H1 (cell line): ENCODE measurements at regions not wholly inside any gene's neighbourhood (a gene's known extent, or its start where the extent isn't known, plus 50 kb on each side); places are given as distances from the start of the nearest gene placed in this dataset.

Experiments
- CTCF ChIP-seq, 3 experiments: IDR thresholded peaks; 1 replicate in 2 of 3; 2 replicates in 1 of 3; pipeline versions ENCODE4 v1.5.1 to v1.6.1; 2011; ENCODE audit warnings: low read length in 3 of 3, mild to moderate bottlenecking in 3 of 3, inconsistent platforms in 2 of 3, low read depth in 1 of 3, moderate library complexity in 1 of 3; ENCODE audit not compliant: insufficient read depth in 1 of 3; ENCODE audit errors: control extremely low read depth in 1 of 3
- E2F6 ChIP-seq: IDR thresholded peaks from 2 replicates; pipeline ENCODE4 v1.6.1; 2012; ENCODE audit warnings: inconsistent platforms
- EZH2 ChIP-seq: fragments of 200-600 bp; sonication (generic); IDR thresholded peaks from 2 replicates; pipeline ENCODE4 v1.7.1; 2012; ENCODE audit warnings: low read depth, mild to moderate bottlenecking, moderate library complexity, low read length, inconsistent platforms; ENCODE audit not compliant: severe bottlenecking
- GABPA ChIP-seq: IDR thresholded peaks from 2 replicates; pipeline ENCODE4 v1.6.1; 2011; ENCODE audit warnings: mild to moderate bottlenecking, low read length, moderate library complexity, borderline replicate concordance; ENCODE audit not compliant: insufficient read depth
- JUND ChIP-seq: IDR thresholded peaks from 2 replicates; pipeline ENCODE4 v1.6.1; 2011; ENCODE audit warnings: mild to moderate bottlenecking, improper control_type of control experiment, low read length
- KDM1A ChIP-seq: fragments of 200-600, 300-600 bp; sonication (generic); IDR thresholded peaks from 2 replicates; pipeline ENCODE4 v1.7.1; 2016; ENCODE audit warnings: mild to moderate bottlenecking, low read length, borderline replicate concordance
- MAX ChIP-seq: IDR thresholded peaks from 2 replicates; pipeline ENCODE4 v1.6.1; 2012; ENCODE audit warnings: inconsistent platforms
- POLR2AphosphoS5 ChIP-seq: IDR thresholded peaks from 2 replicates; pipeline ENCODE4 v1.6.1; 2011; ENCODE audit warnings: low read depth, low read length
- POU5F1 ChIP-seq: IDR thresholded peaks from 2 replicates; pipeline ENCODE4 v1.6.1; 2011; ENCODE audit warnings: low read depth, mild to moderate bottlenecking, low read length, moderate library complexity
- RFX5 ChIP-seq: IDR thresholded peaks from 2 replicates; pipeline ENCODE4 v1.6.1; 2011; ENCODE audit warnings: low read depth, low read length, improper control_type of control experiment, borderline replicate concordance
- TAF1 ChIP-seq: IDR thresholded peaks from 2 replicates; pipeline ENCODE4 v1.6.1; 2011; ENCODE audit warnings: mild to moderate bottlenecking, low read depth, low read length
- YY1 ChIP-seq: IDR thresholded peaks from 2 replicates; pipeline ENCODE4 v1.6.1; 2011; ENCODE audit warnings: low read depth, mild to moderate bottlenecking, low read length
- TF ChIP-seq, protein P1 (sequence below): IDR thresholded peaks from 2 replicates; pipeline ENCODE4 v1.6.1; 2012; ENCODE audit warnings: low read length, inconsistent platforms

DNA sequence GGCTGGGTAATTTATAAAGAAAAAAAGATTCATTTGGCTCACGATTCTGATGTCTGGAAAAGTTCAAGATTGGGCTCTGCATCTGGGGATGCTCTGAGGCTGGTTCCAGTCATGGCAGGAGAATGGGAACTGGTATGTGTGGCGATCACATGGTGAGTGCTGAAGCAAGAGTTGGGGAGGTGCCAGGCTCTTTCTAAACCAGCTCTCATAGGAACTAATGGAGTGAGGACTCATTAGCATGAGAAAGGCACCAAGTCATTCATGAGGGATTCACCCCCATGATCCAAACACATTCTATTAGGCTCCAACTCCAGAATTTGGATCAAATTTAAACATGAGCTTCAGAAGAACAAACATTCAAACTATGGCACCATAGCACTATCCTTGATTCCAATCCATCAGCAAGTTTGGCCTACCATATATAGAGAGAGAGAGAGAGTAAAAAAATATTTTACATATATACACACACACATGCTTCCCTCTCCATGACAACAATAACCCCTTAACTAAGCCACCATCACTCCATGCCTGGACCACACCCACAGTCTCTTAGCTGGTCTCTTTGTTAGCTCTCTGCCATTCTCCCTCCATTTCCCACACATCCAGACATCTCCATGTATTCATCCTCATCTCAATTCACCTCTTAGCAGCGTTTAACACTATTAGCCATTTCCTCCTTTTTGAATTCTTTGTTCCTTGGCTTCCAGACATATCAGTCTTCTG, 57.9 kb downstream of the NPY start:
- TF ChIP-seq POU5F1 (no peak), EZH2 (no peak), CTCF (IDR thresholded peaks at IDR 0.05; ENCODE audit: control extremely low read depth in 1 of 3, insufficient read depth in 1 of 3, low read depth in 1 of 3, low read length in 3 of 3) (no peak), KDM1A (no peak), RFX5 (no peak), GABPA (no peak), E2F6 (no peak), JUND (no peak), YY1 (no peak), TAF1 (no peak), MAX (no peak), POLR2AphosphoS5 (no peak)
- TF ChIP-seq, protein P1, sequence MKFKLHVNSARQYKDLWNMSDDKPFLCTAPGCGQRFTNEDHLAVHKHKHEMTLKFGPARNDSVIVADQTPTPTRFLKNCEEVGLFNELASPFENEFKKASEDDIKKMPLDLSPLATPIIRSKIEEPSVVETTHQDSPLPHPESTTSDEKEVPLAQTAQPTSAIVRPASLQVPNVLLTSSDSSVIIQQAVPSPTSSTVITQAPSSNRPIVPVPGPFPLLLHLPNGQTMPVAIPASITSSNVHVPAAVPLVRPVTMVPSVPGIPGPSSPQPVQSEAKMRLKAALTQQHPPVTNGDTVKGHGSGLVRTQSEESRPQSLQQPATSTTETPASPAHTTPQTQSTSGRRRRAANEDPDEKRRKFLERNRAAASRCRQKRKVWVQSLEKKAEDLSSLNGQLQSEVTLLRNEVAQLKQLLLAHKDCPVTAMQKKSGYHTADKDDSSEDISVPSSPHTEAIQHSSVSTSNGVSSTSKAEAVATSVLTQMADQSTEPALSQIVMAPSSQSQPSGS = no peak
